GM18517 (cell line): ENCODE measurements at regions not wholly inside any gene's neighbourhood (a gene's known extent, or its start where the extent isn't known, plus 50 kb on each side); places are given as distances from the start of the nearest gene placed in this dataset.
"Not testable (repeated sequence)": the region's sequence is repeated elsewhere in the genome, so short reads cannot be mapped to it uniquely, and the experiment has no call there.

Experiments used
- ATAC-seq: cut with Tn5 transposase; IDR thresholded peaks from one replicate; pipeline ENCODE4 v1.9.1; 2021; ENCODE audit warnings: mild to moderate bottlenecking, moderate library complexity; ENCODE audit not compliant: unreplicated experiment

DNA sequence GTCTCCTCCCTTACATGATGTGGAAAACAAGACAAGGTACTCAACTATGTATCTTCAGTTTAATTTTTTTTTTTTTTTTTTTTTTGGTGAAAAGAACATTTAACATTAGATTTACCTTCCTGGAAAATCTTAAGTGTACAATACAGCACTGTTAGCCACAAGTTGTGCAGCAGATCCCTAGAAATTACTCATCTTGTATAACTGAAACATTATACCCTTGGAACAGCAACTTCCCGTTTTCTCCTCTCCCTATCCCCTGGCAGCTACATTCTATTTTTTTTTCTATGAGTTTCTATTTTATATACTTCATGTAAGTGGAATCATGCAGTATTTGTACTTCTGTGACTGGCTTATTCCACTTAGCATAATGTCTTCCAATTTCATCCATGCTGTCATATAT lies 421.9 kb upstream of the FTMT start:
- ATAC-seq, result no peak

- no peak for ATAC-seq
Measured at GRCh38 chr5:121430538-121430937, 421.1 kb upstream of the FTMT start.

- no peak for ATAC-seq
Measured at GRCh38 chr5:121445511-121445910, 406.2 kb upstream of the FTMT start.

- no peak for ATAC-seq
Measured at GRCh38 chr5:121462441-121462840, 389.2 kb upstream of the FTMT start.

DNA sequence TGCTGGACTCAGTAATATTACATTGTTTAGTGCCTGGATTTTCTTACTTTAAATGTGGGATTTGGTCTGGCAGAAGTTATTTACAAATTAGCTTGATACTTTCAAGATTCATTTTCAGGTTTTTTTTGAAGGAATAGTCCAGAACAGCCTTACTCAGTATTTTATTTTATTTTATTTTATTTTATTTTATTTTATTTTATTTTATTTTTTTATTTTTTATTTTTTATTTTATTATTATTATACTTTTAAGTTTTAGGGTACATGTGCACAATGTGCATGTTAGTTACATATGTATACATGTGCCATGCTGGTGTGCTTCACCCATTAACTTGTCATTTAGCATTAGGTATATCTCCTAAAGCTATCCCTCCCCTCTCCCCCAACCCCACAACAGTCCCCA lies 380.5 kb upstream of the FTMT start:
- not testable (repeated sequence) for ATAC-seq

DNA sequence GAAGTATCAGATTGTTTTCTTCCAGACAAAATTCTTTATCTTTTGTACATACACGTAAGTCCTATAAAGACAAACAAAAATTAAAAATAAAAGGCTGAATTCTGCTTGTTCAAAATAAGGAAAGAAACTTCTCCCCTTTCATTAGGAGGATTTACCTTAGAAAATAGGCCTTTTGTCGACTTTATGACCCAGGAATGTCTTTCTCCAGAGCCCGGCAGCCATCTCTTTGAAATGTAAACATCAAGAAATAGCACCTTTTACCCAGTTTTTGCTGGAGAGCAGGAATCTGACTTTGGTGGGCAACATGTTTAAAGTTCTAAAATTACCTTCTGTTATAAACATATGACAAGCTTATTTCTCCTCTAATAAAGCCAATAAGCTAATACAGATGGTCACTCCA lies 373.0 kb upstream of the FTMT start:
- no peak for ATAC-seq

DNA sequence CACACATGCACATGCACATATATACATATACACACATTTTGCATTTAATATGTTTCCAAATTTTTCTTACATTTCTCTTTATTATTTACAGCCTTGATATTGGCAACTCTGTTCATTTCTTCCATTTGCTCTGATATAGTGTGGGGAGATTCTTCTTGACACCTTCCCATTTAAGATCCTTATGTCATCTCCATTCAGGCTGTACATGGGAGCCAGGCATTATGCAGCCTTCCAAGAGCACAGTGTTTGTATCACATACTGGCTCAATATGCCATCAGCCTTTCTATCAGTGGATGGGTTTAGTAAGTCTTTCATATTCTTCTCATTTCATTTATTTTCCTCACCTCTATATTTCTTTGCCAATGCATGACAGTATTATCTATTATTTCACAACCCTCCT lies 372.3 kb upstream of the FTMT start:
- no peak for ATAC-seq

DNA sequence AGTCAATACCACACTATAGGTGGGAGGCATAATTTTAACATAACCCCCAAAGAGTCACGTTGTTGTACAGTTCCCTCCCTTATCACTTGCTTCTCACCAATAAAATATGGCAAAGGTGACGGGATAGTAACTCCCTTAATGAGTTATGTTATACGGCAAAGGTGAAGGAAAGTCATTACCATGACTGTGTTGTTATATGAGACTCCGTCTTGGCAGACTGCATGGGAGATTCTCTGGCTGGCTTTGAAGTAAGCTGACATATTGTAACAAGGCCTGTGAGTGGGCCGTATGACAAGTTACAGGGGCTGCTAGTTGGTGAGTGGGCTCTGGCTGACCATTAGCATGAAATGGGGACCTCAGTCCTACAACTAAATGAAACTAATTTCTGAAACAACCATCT lies 366.4 kb upstream of the FTMT start:
- no peak for ATAC-seq

- ATAC-seq, result not testable (repeated sequence)
Measured at GRCh38 chr5:121485999-121486398, 365.7 kb upstream of the FTMT start.

GRCh38 chr5:121489972-121490371 lies 361.7 kb upstream of the FTMT start:
- ATAC-seq, result no peak

DNA sequence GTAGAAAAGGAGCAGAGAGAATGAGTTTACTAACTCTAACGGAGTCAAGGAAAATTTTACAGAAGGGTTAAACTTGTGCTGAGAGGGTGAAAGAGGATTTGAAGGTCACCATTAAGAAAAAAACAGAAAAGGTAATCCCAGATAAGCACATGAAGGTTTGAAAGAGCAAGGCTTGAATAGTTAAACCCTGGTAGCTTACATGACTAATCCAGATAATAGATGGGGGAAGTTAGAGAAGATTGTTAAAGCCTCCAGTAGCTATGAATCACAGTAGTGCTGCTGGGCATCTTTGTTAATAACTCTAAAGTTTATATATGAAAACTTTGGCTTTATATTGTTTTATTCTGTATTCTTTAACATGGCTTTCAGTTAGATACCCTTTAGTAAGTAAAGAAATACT lies 354.5 kb upstream of the FTMT start:
- ATAC-seq, result no peak

DNA sequence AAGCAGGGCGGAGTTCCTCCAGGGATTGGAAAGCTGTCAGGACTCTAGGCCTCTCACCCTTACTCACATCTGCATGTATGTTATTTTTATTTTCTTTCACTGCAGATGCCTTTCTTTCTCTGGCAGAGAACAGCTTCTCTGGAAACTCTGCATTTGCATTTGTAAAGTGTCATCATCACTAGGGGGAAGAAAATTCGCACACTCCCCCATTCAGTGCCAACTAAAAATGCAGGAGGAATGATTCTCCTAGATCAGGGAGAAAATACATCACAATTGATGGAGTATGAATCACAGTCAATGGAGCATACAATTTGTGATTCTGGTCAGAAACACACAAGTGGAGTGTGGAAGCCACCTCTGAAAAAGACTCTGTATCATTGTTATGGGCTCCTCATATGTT lies 351.4 kb upstream of the FTMT start:
- no peak for ATAC-seq

GRCh38 chr5:121503111-121503840 lies 348.4 kb upstream of the FTMT start:
- ATAC-seq, result no peak

DNA sequence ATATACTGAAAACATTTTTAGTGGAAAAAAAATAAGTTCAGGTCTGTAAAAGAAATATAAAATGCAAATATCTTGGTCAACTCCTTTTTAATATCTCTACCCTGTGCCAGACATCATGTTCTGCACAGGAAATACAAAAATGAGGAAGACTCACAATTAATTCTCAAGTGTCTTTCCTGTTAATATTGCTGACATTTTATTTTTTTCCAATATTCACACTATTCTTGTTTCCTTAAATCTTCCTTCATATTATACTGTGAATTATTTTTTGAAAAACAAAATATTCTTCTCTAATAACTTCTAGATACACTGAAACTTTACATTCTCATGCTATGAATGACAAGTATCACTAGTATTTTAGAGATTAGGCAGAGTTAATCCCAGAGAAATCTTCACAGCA lies 334.7 kb upstream of the FTMT start:
- no peak for ATAC-seq

- ATAC-seq, result no peak
Measured at GRCh38 chr5:121525706-121526105, 326.0 kb upstream of the FTMT start.

DNA sequence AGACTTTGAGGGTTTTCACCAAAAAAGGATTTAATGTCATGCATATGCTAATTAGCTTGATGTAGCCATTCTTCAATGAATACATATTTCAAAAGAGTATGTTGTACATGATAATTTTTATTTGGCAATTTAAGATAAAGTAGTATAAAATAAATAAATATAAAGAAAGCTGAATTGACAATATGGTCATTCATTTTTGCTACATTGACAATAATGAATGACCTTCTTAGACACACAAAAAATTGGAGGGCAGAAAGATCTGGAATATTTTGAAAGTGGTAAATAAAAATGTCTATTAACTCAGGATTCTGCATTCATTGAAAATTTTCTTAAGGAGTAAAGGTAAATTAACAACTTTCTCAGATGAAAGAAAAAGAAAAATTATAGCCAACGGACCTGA lies 324.8 kb upstream of the FTMT start:
- ATAC-seq, result no peak

DNA sequence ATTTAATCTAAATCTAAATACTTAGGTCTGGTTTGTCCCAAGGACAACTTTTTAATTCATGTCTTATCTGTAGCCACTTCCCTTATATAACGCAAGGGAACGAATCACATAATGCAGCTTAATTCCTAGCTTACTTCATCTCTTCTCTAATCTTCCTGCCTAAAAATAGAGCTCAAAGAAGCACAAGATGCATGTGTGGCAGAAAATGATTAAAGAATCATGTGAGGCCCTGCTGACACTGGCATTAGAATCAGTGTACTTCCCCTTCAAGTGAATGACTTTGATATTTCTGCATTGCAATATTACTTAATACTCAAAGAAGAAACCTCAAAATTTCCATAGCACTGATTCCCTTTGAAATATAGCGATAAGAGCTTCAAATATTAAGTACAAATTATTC lies 317.9 kb upstream of the FTMT start:
- no peak for ATAC-seq

DNA sequence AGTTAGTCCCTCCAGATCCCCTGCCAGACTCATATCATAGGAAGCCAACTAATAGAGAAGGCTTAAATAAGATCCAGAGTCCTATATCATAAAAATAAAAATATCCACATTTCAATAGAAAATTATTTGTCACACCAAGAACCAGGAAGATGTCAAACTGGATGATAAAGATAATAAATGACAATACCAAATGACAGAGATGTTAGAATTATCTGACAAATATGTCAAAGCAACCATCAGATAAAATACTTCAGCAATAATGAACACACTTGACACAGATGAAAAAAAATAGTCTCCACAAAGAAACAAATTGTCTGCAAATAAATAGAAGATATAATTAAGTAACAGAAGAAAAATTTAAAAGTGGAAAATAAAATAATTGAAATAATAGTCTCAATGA lies 300.7 kb upstream of the FTMT start:
- ATAC-seq, result no peak

GRCh38 chr5:121559832-121560231 lies 291.9 kb upstream of the FTMT start:
- no peak for ATAC-seq

DNA sequence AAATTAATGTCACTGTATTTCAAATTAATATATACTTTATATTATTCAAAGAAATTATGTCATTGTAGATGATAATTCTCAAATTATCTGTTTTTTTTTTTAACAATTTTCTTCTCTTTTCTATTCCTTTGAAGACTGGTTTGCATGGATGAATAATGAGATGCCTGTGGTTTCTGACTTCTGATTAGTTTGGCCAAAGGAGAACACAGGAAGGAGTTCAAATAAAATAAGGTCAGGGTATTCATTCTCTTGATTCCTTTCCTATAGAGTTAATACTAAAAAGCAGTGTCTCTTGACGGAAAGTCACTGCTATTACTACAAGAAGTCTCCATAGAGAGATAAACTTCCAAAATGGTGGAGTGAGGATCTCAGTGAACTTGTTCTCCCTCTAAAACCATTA lies 279.6 kb upstream of the FTMT start:
- ATAC-seq, result no peak

DNA sequence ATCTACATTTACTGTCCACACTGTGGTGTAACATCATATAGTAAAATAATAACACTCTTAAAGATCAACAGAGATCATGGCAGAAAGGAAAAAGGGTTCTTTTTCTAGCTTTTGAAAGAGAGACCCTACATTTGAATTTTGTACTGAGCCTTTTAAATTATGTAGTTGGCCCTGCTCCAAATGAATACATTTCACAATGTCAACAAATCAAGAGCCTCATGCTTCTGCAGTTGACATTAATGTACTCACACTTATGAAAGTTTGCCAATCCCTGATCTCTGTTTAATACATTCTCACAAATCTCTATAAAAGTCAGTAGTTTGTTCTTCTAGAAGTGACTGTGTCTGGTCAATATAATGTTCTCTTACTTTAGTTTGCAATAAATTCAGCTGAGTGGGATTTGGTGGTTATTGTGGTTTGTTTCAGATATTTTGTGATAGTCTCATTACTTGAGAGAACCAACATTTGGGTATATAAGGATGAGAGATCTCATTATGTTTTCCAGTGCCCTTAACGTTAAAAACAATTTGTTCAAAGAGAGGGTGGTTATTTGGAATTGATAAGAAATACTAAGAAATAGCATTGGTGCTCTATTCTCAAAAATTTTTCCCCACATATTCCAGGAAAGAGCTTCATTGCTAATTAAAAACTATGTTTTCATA lies 277.8 kb upstream of the FTMT start:
- no peak for ATAC-seq

DNA sequence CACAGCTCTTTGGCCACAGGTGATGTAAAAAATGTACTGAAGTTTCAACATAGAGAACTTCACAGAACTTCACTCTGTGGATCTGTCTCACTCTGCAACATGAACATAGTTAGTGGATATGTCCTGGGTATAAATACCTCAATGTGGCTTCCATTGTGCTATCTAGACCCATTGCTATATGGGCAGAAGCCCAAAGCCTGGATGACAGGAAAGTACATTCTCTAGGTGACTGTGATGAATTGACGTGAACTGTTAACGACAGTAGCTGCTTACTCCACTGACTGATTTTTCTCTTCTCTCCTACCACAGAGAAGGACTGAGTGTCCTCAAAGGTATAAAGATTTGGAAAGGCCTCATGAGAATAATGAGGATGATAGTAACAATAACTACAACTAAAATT lies 270.1 kb upstream of the FTMT start:
- no peak for ATAC-seq

- ATAC-seq, result no peak
Measured at GRCh38 chr5:121596882-121597281, 254.8 kb upstream of the FTMT start.
